ENCODE measurements at regions not wholly inside any gene's neighbourhood (a gene's known extent, or its start where the extent isn't known, plus 50 kb on each side); places are given as distances from the start of the nearest gene placed in this dataset.

DNA sequence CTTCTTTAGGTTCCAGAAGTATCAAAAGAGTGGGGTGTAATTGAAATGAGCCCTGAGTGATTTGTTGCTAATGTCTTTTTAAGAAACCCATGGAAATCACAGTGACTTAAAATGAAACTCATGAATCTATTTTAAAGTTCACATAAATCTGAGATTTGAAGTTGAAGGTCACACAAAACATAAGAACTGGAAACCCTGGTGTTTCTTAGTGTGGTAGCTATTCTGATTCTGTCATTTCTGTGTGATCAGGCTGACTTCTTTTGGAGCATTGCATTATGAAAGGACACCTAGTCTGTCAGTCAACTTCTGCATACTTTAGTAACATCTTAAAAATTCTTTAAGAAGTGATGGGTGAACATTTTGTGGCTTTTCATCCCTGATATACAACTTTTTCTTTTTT, 448.8 kb downstream of the TLE4 start:
- DNase-seq = no peak

DNA sequence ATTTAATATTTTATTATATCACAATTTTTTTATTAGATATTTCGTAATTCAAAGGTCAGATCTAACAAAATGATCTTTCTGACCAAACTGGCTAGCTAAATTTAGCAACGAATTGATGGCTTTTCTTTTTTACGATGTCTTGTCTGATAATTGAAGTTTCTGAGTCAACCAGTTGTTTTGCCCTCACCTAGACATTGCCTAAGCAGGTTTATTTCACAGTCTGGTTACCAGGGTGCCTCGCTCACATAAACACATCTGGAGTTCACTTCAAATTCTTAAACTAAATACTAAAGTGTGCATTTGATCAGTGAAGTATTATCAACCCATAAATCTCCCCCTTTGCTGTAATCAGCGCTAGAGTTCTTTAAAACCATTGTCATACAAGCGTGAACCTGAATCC, 448.3 kb downstream of the TLE4 start:
- DNase-seq = no peak

DNA sequence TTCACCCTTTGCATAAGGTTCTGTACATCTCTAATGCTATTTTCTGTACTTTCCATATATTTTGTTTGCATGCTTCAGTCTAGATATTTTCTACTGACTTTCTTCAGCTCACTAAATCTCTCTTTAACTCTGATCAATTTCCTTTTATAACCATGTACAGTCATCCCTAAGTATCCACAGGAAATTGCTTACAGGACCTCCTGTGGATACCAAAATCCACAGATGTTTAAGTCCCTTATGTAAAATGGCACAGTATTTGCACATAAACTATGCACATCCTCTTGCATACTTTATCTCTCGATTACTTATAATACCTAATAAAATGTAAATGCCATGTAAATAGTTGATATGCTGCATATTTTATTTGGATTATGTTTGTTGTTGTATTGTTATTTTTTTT, 442.1 kb downstream of the TLE4 start:
- DNase-seq = no peak

DNA sequence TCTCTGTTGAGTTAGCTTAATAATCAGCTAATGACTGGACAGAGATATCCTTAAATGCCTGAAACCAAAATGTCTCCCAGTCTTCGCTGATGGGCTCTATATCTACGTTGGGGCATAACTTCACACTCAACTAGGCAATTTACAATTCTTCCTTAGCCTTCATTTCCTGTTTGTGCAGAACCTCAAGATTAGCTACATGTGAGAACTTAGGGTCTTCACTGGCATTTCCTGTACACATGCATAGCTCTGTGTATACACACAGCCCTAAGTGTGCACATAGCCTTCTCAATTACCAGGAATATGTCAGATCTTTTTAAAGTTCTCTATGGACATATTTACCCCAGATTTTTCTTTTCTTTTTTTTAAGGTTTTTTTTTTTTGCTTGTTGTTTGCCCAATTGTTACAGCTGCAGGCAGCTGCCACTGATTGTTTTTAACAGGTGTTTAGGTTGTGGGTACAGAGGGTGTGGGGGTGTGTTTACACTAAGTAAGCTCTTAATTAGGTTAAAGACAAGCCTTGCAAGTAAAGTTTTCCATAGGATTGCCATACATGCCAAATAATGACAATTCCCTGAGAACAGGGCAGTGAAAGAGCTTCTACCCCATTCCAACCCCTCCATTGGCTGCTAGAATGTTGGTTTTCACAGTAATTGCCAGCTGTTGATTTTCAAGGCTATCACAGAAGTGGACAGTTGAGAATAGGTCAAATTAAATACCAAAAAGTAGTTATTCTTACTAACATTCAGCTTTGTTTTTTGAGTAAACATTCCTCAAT, 441.0 kb downstream of the TLE4 start:
- peak; percentile 26 for DNase-seq

DNA sequence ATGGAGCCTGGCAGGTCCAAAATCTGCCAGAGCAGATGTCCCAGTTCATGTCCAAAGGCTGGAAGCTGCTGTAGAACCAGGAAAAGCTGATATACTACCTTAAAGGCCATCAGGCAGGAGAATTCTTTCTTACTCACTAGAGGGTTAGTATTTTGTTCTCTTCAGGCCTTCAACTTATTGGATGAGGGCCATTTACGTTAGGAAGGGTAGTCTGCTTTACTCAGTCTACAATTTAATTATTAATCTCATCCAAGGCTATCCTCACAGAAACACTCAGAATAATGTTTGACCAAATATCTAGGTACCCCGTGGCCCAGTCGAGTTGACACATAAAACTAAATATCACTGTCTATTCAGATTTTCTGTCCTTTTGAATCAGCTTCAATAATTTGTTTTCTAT, 437.4 kb downstream of the TLE4 start:
- no peak for DNase-seq

DNA sequence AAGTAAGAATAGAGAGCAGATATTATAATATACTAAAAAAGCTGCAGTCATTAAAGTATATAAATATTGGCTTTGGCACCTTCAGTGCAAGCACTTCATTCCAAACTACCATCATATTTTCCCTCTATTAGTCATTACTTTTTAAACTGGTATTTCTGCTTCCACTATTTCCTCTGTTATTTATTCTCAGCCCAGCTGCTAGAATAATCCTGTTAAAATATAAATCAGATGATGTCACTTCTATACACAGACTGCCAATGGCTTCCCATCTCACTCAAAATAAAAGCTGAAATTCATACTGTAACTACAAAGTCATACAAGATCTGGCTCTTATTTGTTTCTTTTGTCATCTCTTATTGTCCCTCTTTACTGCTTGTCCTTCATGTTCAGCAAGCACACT, 432.9 kb downstream of the TLE4 start:
- peak; percentile 57 for DNase-seq

DNA sequence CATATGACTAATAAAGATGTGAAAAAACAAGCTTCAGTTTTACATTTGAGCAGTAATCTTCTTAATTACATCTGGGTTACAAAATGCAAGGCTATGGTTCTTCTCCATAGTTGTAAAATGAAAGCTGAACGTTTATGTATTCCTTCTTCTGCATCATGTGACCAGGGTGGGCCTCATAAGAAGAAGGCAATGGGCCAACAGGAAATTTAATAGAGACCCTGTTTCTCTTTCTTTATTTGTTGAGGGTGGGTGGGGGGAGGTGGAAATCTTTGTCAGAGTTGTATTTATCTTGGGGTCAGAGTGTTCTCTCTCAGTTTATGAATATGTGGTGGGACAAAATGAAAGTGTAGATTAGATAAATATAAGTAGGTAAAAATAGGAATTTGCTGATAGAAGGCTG, 418.8 kb downstream of the TLE4 start:
- no peak for DNase-seq

DNA sequence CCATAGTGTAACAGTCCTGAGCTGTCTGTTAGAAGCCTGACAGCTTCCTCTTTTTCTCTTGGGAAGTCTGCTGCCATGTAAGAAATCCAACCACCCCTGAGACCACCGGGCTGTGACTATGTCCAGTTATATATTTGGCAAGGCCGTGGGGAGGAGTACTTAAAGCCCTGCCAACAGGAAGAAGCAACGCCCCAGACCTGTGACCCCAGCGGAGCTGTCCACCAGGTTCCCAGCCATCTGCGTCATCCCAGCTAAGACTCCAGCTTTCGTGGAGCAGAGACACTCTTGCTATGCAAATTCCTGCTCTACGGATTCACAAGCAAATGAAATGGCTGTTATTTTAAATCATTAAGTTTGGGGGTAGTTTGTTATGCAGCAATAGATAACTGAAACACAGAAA, 417.3 kb downstream of the TLE4 start:
- DNase-seq = no peak

DNA sequence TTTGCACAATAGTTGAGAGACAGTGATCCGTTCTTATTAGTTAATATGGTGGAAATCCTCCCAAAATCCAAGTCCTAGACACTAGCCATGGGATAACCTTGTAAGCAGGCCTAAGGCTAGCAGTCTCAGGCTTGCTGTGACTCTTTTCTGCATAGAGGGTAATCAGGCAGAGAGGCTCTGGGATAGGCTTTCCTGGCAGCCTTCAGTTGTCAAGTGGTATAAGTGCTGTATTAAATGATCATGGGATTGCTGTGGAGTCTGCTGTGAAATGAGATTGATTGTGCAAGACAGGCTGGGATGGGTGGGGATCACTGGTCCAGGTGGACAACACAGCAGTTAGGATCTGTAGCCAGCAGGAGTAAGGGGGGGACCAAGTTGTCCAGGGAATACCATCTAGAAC, 416.4 kb downstream of the TLE4 start:
- DNase-seq = no peak

DNA sequence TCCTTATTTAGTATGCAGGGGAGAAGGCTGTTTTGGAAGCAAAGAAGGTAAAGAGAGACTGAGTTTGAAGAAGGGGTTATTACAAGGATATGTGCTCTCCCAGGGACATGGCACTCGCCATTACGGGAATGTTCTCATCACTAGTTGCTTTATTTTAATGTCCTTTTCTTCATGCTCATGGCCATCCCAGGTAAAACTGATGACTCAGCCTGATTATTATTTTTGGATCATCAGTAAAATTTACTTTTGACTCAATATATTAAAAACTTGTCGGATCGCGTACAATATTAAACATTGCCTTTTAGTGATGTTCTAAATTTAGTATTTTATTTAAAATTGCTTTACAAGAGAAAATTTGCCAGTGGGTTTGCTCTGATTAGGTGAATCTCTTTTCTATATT, 414.7 kb downstream of the TLE4 start:
- DNase-seq = no peak

DNA sequence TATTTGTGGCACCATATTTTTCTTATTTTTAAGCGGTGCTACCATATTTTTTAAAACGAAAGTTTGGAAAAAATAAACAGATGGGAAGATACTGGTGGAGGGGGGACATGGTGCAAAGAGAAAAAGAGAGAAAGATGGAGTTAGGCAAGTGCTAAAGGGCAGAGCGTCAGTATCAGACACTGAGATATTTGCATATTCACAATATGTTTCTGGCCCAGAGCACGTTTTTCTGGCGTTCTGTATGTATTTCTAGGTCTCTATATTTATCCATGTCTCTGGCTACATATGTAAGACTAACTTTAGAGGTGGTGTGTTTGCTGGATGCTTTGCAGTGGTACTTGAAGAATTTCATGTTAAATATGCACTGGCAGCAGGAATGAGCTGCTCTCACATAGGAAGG, 414.0 kb downstream of the TLE4 start:
- no peak for DNase-seq

DNA sequence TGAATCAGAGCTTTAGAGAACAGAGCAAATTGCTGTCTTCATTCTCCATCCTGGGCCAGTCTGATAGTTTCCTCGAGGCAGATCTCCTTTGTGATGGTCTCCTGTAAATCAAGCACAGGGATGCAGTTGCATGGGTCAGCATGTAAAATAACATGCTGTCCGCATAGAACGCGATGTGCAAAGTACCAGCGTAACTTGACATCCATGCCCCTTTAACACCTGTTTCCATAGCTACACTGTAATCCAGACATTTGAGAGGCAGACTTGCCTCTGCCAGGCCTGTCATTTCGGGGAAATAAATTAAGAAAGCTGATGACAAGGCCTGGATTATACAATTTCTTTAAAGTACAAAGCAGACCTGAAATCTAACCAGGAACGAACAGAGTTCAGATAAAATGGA, 413.5 kb downstream of the TLE4 start:
- no peak for DNase-seq

DNA sequence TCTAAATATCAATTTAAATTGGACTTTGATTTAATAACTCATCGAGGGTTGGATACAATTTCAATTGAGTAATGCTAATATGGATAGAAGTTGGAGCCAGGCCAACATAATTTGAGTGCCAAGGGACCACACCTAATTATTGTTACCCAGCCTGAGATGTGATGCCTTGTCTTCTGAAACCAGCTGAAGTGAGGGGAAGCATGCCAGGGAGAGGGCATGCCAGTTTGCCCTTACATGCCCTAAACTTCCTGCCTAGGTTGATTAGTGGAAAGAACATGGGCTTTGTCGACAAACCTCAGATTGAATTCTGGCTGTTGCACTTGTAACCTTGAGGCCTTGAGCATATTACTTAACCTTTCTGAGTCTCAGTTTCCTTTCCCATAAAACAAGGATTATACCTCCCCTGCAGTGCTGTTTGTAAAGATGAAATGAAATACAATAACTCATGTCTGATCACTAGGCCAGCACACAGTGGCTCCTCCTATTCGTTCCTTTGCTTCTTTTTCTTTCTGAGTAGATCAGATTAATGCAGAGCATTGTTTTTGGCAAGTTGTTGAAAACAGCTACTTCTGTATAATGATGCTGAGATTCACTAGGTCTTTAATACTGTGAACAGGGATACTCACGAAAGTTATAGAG, 412.8 kb downstream of the TLE4 start:
- no peak for DNase-seq

DNA sequence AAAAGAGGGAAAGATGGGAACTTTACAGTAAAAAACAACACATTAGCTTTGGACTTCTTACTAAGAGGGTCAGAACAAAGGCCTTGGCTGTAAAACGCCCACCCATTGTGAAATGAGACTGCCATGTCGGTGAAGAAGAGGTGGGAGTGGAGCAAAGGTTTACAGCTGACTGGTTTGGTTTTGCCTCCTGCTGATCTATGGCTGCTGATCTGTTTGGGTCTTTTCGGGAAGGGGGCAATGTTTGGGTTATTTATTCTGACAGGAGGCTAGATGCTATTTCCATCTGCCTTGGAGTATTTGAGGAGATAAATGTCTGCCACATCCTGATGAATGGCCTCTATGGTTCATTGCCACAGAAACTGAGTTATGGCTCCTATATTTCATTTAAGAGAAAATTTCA, 408.7 kb downstream of the TLE4 start:
- no peak for DNase-seq

DNA sequence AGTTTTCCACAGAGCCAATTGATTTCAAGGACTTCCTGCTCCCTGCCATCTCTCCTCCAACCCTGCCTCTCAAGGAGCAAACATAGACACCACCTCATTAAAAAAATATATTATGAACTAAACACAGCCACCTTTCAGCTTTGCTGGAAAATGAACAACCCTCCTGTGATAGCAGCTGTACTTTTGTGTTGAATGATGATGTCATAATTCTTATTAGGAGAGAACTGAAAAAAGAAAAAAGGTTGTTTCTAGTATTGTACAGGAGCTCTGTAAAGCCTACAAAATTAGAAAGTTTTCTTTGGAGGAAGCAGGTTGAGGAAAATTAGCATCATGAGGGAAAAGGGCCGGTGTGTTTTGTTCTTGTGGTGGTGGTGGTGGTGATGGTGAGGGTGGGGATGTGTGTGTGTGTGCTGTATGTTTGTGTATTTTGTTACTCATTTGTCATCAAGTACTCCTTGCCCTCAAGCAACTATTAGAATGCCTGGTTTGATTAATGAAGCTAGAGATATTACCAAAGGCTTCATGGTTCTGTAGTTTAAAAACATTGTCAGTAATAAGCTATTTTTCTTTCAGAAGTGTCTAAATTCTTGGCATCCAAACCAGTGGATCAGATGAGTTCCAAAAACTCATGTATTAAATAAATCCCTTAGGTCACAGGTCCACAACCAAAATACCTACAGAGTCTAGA, 405.9 kb downstream of the TLE4 start:
- DNase-seq = no peak

DNA sequence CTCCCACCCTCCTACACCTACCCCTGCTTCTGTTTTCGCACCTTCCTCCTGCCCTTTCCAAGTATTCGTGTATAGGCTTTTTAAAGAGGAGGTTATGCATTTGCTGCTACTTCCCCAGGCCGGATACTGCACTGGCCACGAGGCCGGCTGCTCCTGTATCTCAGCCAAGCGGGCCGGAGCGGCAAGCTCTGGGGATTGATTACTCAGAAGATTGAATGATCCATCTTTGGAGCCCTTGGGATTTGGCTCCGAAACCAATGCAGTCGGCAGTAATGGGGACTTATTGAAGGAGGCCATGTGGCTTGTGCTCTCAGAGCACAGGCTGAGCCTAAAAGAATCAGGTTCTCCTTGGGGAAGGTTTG, 405.3 kb downstream of the TLE4 start:
- DNase-seq = no peak

DNA sequence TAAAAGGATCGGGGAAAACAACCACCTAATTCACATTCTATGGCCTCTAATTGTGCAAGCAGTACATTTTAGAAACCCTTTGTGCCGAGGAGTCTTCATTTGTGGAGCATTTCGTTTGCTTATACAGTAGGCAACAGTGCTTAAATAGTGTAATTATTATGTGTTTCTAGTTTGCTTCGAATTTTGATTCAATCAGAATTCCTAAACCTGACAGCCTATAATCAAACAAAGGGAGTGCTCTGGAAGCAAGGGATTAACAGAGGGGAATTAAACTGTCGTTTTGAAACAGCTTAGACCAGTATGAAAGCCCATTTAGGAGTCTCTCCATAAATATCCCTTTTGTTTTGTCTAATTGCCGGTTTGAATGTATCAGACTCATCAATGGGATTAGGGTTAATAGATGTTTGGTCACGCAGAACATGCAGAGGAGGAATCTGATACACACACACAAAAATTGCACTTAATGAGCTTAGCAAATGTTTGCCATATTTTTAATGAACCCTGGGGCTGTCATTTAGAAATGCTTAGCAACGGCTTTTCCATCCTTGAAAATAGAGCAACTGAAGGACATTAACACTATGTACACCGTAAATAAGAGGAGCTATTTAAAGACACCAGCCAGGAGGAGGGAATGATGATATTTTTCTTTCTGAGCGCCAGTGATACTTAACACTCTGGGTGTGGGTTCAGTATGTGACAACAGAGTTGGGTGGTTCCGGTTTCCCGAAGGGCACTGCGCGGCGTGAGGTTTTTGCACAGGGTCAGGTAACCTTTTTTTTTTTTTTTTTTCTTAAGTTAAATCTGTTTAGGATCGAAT, 404.7 kb downstream of the TLE4 start:
- DNase-seq = no peak

DNA sequence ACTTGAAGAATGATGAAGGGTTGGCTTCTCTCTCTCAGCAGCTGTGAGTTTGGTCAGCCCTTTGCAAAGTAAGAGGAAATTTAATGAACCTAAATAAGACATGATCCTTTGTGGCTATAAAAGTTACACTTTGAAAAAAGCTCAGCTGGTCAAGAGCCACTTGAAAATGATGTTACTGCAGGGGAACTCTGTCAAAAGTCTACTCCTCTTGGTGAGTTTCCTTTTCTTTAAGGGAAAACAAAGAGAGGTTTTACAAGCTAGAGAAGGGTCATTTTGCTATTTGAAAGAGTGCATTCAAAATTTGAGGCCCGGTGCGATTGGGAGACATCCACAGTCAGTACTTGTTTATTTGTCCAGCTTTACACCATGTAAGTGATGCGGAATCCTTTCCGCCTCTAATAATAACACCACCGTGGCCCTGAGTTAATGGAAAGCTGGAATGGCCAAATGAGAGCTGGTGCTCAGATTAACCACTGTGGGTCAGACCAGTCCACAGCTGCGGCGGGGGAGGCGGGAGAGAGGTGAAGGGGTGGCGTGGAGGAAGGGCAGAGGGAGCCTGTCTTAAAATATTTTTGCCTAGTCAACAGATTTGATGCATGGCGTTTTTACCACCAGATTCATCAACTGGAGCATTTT, 404.0 kb downstream of the TLE4 start:
- DNase-seq = peak; percentile 2

DNA sequence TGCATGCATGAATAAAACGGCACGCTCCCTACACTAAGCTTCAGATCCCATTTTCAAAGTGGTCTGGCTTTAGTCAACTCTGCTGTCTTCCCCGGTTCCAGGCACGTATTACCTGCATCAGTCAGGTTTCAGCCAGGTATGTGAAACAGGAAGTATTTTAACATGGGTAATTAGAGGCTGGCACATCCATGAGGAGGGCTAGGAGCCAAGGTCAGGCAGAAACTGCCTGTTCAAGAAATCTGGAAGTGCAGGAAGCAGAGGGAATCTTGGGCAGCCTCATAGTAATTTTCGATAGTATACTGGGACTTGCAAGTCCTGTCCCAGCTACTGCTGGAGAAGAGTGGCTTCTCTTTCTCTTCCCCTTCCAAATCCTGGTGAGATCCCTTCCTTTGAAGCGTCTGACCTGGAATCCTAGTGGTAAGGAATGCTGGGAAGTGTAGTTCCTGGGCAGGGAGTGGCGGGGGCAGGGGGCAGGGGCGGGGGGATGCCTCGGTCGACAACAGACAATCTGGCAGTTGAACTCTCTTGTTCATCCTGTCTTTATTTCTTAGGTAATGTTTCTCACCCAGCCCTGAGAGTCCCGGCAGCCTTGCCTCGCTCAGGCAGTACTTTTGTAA, 403.1 kb downstream of the TLE4 start:
- no peak for DNase-seq

DNA sequence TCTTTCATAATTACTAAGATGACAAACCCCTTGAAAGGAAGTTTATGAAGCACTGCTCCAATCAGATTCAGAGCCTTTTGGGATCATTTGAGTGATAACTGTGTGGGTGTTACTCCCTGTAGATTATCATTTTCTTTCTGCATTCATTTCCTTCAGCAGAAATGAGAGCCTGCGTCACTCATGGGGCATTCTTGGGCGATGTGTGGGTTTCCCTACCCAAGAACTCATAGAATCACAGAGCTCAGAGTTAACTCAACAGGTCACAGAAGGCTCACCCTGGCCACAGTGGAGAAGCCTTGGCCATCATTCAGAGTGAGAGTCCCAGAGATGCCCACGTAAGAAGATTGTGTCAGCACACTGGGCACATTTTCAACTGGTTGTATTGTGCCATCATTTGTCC, 401.9 kb downstream of the TLE4 start:
- no peak for DNase-seq

DNA sequence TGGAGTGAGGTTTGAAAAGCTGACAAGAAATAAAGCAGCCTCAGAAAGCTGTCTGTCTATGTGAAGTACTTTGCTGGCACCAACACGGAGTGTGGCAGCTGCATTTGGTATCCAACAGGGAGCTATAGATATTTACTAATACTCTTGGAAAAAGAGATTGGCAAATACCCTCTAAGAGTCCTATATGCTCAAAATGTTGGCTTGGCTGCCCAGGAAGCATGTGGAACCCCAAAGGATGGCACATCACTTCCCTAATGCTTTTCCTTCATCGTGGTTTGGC, 398.3 kb downstream of the TLE4 start:
- no peak for DNase-seq

DNA sequence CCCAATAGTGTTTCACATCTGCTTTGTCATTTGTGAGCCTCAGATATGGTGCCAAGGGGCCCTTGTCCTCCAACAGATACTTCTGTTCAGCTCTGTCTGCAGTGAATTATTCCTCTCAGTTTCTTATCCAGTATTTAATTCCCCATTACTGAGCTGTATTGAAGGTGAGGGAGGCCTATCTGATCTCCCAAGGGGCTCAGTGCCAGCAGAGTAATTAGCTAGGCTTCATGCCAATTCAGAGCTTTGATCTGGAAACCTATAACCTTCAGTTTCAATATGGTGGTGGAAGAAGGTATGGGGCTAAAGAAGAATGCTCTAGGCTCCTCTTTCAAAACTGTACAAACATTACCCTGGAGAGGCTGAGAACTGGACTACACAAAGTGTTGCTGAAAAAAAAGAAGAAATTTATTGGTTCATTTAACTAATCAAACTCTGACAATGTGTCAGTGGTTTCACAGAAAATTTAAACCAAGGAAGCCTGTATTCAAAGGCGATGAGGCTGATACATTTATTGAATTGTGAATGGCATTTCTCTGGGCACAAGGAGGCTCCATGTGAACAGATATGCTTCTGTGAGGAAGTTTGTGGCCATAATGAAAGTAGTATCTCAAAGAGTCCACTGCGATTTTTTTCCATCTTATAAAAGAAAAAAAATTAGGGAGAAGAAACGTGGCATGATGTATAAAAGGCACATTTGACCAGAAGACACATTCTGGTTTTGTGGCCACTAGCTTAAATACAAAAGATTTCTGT, 397.8 kb downstream of the TLE4 start:
- no peak for DNase-seq
